GM13976 (cell line): ENCODE measurements at regions not wholly inside any gene's neighbourhood (a gene's known extent, or its start where the extent isn't known, plus 50 kb on each side); places are given as distances from the start of the nearest gene placed in this dataset.
"Not testable (repeated sequence)": the region's sequence is repeated elsewhere in the genome, so short reads cannot be mapped to it uniquely, and the experiment has no call there.

Source experiments
- DNase-seq: peaks from one replicate; pipeline ENCODE4 v3.0.0; 2012; ENCODE audit warnings: low spot score
- CTCF ChIP-seq: IDR thresholded peaks from 2 replicates; pipeline ENCODE4 v1.5.1; 2012; ENCODE audit warnings: borderline replicate concordance, mild to moderate bottlenecking; ENCODE audit not compliant: insufficient read depth; ENCODE audit errors: extremely low read depth, missing control alignments, control extremely low read depth
- in situ Hi-C: fragments of 300-500 bp; cut with MboI; formaldehyde crosslinking; loops from one replicate; pipeline ENCODE4 v1.12.0; 2022; ENCODE audit warnings: low sequenced_read_pairs, mixed read lengths, inconsistent platforms; ENCODE audit not compliant: unreplicated experiment

DNA sequence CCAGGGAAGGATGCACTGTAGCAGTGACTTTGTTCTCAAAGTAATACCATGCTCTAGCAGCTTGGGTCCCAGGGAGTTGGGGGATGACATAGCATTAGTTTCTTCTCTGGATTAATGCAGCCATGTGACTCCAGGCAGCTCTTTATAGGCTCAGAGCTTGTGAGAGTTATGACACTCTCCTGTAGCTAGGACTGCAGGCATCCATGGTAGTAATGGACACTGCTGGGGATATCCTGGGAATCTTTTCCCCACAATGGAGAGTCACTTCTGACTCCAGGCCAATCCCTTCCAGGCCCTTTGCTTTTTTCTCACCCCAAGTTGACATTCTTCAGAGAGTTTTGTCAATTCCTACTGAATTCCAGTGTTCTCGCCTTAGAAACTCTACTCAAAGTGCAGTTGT is 270.9 kb downstream of the COG6 start:
- no peak for TF ChIP-seq CTCF
- DNase-seq = no peak
- in situ Hi-C loops = no loop called here

- DNase-seq = no peak
- TF ChIP-seq CTCF = no peak
- in situ Hi-C loops = no loop called here
These were observed 272.8 kb downstream of the COG6 start for GRCh38 chr13:39928261-39928660.

- no peak for DNase-seq
- in situ Hi-C loops = no loop called here
- TF ChIP-seq CTCF = no peak
These were observed 274.1 kb downstream of the COG6 start for GRCh38 chr13:39929583-39929982.

- in situ Hi-C loops = no loop called here
- no peak for TF ChIP-seq CTCF
- DNase-seq = no peak
These were observed 274.6 kb downstream of the COG6 start for GRCh38 chr13:39930060-39930459.

GRCh38 chr13:39930544-39931444 is 275.3 kb downstream of the COG6 start:
- no peak for TF ChIP-seq CTCF
- in situ Hi-C loops = no loop called here

DNA sequence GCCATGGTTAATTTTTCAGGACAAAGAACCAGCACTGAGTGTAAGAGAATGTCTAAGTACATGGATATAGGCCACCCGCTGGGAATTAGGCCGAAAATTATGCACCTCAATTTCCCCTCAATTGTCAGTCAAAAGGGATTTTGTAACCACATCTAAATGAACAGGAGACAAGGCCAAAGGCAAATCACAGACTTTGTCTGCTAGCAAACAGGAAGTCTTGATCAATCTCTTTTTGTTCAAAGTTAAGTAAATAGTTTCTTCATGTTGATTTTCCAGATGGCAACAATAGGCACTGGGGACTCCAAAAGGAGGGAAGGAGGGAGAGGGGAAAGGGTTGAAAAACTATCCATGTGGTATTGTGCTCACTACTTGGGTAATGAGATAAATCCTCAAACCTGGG is 276.0 kb downstream of the COG6 start:
- in situ Hi-C loops = no loop called here
- TF ChIP-seq CTCF = no peak
- no peak for DNase-seq

More at GRCh38 chr13:39930544-39931444, 275.3 kb downstream of the COG6 start:
- DNase-seq = no peak

- DNase-seq, in situ Hi-C loops: not testable (repeated sequence)
These were observed 277.1 kb downstream of the COG6 start for GRCh38 chr13:39932514-39932913.
